IMR-90 (cell line): ENCODE measurements at regions not wholly inside any gene's neighbourhood (a gene's known extent, or its start where the extent isn't known, plus 50 kb on each side); places are given as distances from the start of the nearest gene placed in this dataset.

Experiments
- ATAC-seq: fragments of 200-7000 bp; cut with Tn5 transposase; 2 replicates; pipeline ENCODE4 v1.9.1; 2020; ENCODE audit warnings: low read depth, mild to moderate bottlenecking, moderate library complexity
- BruUV-seq: library from RNA; stranded (reverse); fragments of 400-500 nt; replicated peaks from 2 replicates; lab custom pipeline; 2021; lab: Mats Ljungman, UMichigan
- CTCF ChIA-PET: fragments of 300-600 bp; formaldehyde crosslinking; extraction: SDS; loops from one replicate; lab custom pipeline; 2021; ENCODE audit warnings: antibody characterized with exemption; lab: Yijun Ruan, JAX
- POLR2A ChIA-PET: fragments of 300-600 bp; sonication (Branson Sonifier 250); formaldehyde crosslinking; loops from one replicate; lab custom pipeline; 2022; ENCODE audit warnings: antibody characterized with exemption; ENCODE audit not compliant: unreplicated experiment; lab: Charles Lee
- DNase-seq: peaks from one replicate; pipeline ENCODE4 v3.0.0; 2013
- H2AFZ ChIP-seq: replicated peaks from 2 replicates; pipeline ENCODE3; 2013; ENCODE audit warnings: low read length, mild to moderate bottlenecking; ENCODE audit not compliant: poor library complexity
- H2AK5ac ChIP-seq: 2 replicates; pipeline ENCODE4 v1.6.1; 2013; ENCODE audit warnings: low read depth, low read length, inconsistent platforms
- H2AK9ac ChIP-seq: replicated peaks from 2 replicates; pipeline ENCODE3; 2013; ENCODE audit warnings: mild to moderate bottlenecking, low read depth, low read length, moderate library complexity; ENCODE audit not compliant: poor library complexity
- H2BK120ac ChIP-seq: 2 replicates; pipeline ENCODE4 v1.6.1; 2013; ENCODE audit warnings: low read depth, low read length, inconsistent platforms
- H2BK15ac ChIP-seq: 3 replicates; pipeline ENCODE4 v1.6.1; 2013; ENCODE audit warnings: low read depth, low read length, inconsistent platforms
- H2BK20ac ChIP-seq: 2 replicates; pipeline ENCODE4 v1.6.1; 2013; ENCODE audit warnings: low read depth, mild to moderate bottlenecking, inconsistent platforms, low read length, moderate library complexity
- H2BK5ac ChIP-seq: 2 replicates; pipeline ENCODE4 v1.6.1; 2013; ENCODE audit warnings: mild to moderate bottlenecking, low read depth, low read length, inconsistent platforms; ENCODE audit not compliant: poor library complexity, severe bottlenecking
- H3K14ac ChIP-seq: replicated peaks from 2 replicates; pipeline ENCODE4 v1.6.1; 2013; ENCODE audit warnings: low read depth, low read length, inconsistent platforms
- H3K18ac ChIP-seq: 2 replicates; pipeline ENCODE4 v1.6.1; 2013; ENCODE audit warnings: low read depth, low read length, control low read depth
- H3K23ac ChIP-seq: 2 replicates; pipeline ENCODE4 v1.6.1; 2013; ENCODE audit warnings: low read depth, low read length, inconsistent platforms
- H3K27ac ChIP-seq: 2 replicates; pipeline ENCODE4 v1.5.1; 2013; ENCODE audit warnings: mild to moderate bottlenecking, control low read depth, low read length; ENCODE audit not compliant: insufficient read depth
- H3K27me3 ChIP-seq: 2 replicates; pipeline ENCODE4 v1.6.1; 2013; ENCODE audit warnings: low read length; ENCODE audit not compliant: control insufficient read depth, insufficient read depth
- H3K36me3 ChIP-seq: 2 replicates; pipeline ENCODE4 v1.6.1; 2013; ENCODE audit warnings: low read length, mixed read lengths; ENCODE audit not compliant: control insufficient read depth, insufficient read depth
- H3K4ac ChIP-seq: 2 replicates; pipeline ENCODE4 v1.6.1; 2013; ENCODE audit warnings: low read depth, low read length, inconsistent platforms
- H3K4me1 ChIP-seq: 2 replicates; pipeline ENCODE4 v1.6.1; 2013; ENCODE audit warnings: low read length, mixed read lengths; ENCODE audit not compliant: control insufficient read depth, insufficient read depth
- H3K4me2 ChIP-seq: 2 replicates; pipeline ENCODE4 v1.6.1; 2013; ENCODE audit warnings: low read depth, mild to moderate bottlenecking, control low read depth, low read length, moderate library complexity
- H3K4me3 ChIP-seq: 2 replicates; pipeline ENCODE4 v1.5.1; 2013; ENCODE audit warnings: low read depth, mild to moderate bottlenecking, control low read depth, low read length, moderate library complexity; ENCODE audit not compliant: insufficient read depth
- H3K56ac ChIP-seq: 2 replicates; pipeline ENCODE4 v1.6.1; 2013; ENCODE audit warnings: low read length, inconsistent platforms; ENCODE audit not compliant: insufficient read depth; ENCODE audit errors: extremely low read depth
- H3K79me1 ChIP-seq, 2 experiments: 2 replicates each; pipeline ENCODE4 v1.6.1; 2013; ENCODE audit warnings: low read length in 2 of 2, inconsistent platforms in 1 of 2, low read depth in 1 of 2
- H3K9ac ChIP-seq: 2 replicates; pipeline ENCODE4 v1.6.1; 2013; ENCODE audit warnings: low read depth, low read length, control low read depth
- H3K9me1 ChIP-seq: 2 replicates; pipeline ENCODE4 v1.6.1; 2013; ENCODE audit warnings: low read length, inconsistent platforms; ENCODE audit not compliant: insufficient read depth
- H3K9me3 ChIP-seq: 2 replicates; pipeline ENCODE4 v1.6.1; 2013; ENCODE audit warnings: low read length; ENCODE audit not compliant: control insufficient read depth, insufficient read depth
- H4K20me1 ChIP-seq: 2 replicates; pipeline ENCODE4 v1.6.1; 2013; ENCODE audit warnings: low read length, inconsistent platforms; ENCODE audit not compliant: insufficient read depth
- H4K5ac ChIP-seq: 2 replicates; pipeline ENCODE4 v1.6.1; 2013; ENCODE audit warnings: mild to moderate bottlenecking, low read depth, low read length, control low read depth
- H4K8ac ChIP-seq, 2 experiments: 2 replicates each; pipeline ENCODE4 v1.6.1; 2013; ENCODE audit warnings: low read depth in 2 of 2, low read length in 2 of 2, control low read depth in 1 of 2, inconsistent platforms in 1 of 2
- H4K91ac ChIP-seq: 2 replicates; pipeline ENCODE4 v1.6.1; 2013; ENCODE audit warnings: low read depth, low read length, inconsistent platforms; ENCODE audit not compliant: insufficient read depth
- BHLHE40 ChIP-seq: fragments of 150-350 bp; IDR thresholded peaks from 2 replicates; pipeline ENCODE4 v1.6.1; 2016; ENCODE audit warnings: mild to moderate bottlenecking, low read depth, low read length
- CEBPB ChIP-seq: IDR thresholded peaks from 2 replicates; pipeline ENCODE4 v1.6.1; 2012; ENCODE audit warnings: low read depth, low read length, improper control_type of control experiment
- CHD1 ChIP-seq: IDR thresholded peaks from 2 replicates; pipeline ENCODE4 v1.6.1; 2012; ENCODE audit warnings: low read depth, low read length, improper control_type of control experiment
- CTCF ChIP-seq: conservative IDR thresholded peaks from 2 replicates; pipeline ENCODE4 v1.5.1; 2012; ENCODE audit warnings: mild to moderate bottlenecking, low read depth, low read length, improper control_type of control experiment
- ELK1 ChIP-seq: fragments of 150-350 bp; IDR thresholded peaks from 2 replicates; pipeline ENCODE4 v1.6.1; 2016; ENCODE audit warnings: low read depth, mild to moderate bottlenecking, low read length, moderate library complexity, borderline replicate concordance
- FOS ChIP-seq: fragments of 150-350 bp; IDR thresholded peaks from 2 replicates; pipeline ENCODE4 v1.6.1; 2016; ENCODE audit warnings: low read depth, low read length
- MAFK ChIP-seq: IDR thresholded peaks from 2 replicates; pipeline ENCODE4 v1.6.1; 2012; ENCODE audit warnings: low read depth, low read length, improper control_type of control experiment
- MAZ ChIP-seq: IDR thresholded peaks from 2 replicates; pipeline ENCODE4 v1.6.1; 2012; ENCODE audit warnings: low read depth, mild to moderate bottlenecking, low read length, improper control_type of control experiment, moderate library complexity, borderline replicate concordance
- MXI1 ChIP-seq: IDR thresholded peaks from 2 replicates; pipeline ENCODE4 v1.6.1; 2012; ENCODE audit warnings: low read depth, mild to moderate bottlenecking, low read length, moderate library complexity, borderline replicate concordance
- NFE2L2 ChIP-seq: fragments of 150-350 bp; IDR thresholded peaks from 2 replicates; pipeline ENCODE4 v1.6.1; 2016; ENCODE audit warnings: low read depth, mild to moderate bottlenecking, low read length
- POLR2A ChIP-seq: IDR thresholded peaks from 2 replicates; pipeline ENCODE4 v1.6.1; 2012; ENCODE audit warnings: mild to moderate bottlenecking, low read depth, low read length
- RAD21 ChIP-seq: IDR thresholded peaks from 2 replicates; pipeline ENCODE4 v1.6.1; 2012; ENCODE audit warnings: low read length, improper control_type of control experiment
- RCOR1 ChIP-seq: IDR thresholded peaks from 2 replicates; pipeline ENCODE4 v1.6.1; 2012; ENCODE audit warnings: mild to moderate bottlenecking, low read length, improper control_type of control experiment; ENCODE audit not compliant: insufficient replicate concordance
- RFX5 ChIP-seq: IDR thresholded peaks from 2 replicates; pipeline ENCODE4 v1.8.0; 2012; ENCODE audit warnings: low read depth, mild to moderate bottlenecking, low read length, moderate library complexity
- SMC3 ChIP-seq: fragments of 150-350 bp; IDR thresholded peaks from 2 replicates; pipeline ENCODE4 v1.6.1; 2016; ENCODE audit warnings: low read depth, mild to moderate bottlenecking, antibody characterized with exemption, low read length, moderate library complexity
- WGBS, 2 experiments: methylation state at CpG; one replicate each; pipeline versions ENCODE4 v1.1.5 to v1.1.7; 2013; ENCODE audit warnings: missing lambda C conversion rate in 2 of 2; ENCODE audit not compliant: insufficient read length in 1 of 2; ENCODE audit errors: extremely low coverage in 2 of 2; 5-methylcytosine and 5-hydroxymethylcytosine counted together
- dilution Hi-C: fragments of 300-500 bp; cut with HindIII; formaldehyde crosslinking; loops from one replicate; pipeline ENCODE4 v1.14.3; 2018; ENCODE audit warnings: low sequenced_read_pairs; ENCODE audit not compliant: unreplicated experiment
- in situ Hi-C: fragments of 300-500 bp; cut with MboI; formaldehyde crosslinking; loops from 3 replicates; pipeline ENCODE4 v1.14.3; 2019; ENCODE audit warnings: low sequenced_read_pairs, inconsistent platforms, mixed read lengths
- intact Hi-C: fragments of 100-400 bp; cut with micrococcal nuclease; formaldehyde crosslinking; loops from 2 replicates; pipeline ENCODE4 v1.10.0; 2022
- TF ChIP-seq, protein P1 (sequence below): fragments of 150-350 bp; IDR thresholded peaks from 2 replicates; pipeline ENCODE4 v1.6.1; 2017; ENCODE audit warnings: mild to moderate bottlenecking, antibody characterized with exemption, low read length, low read depth

- Histone ChIP-seq H3K79me1 (peaks cover 3 to 58% of the 10 kb centered on the region in 2 experiments; a peak in 2 of 4 replicates), H2AK9ac (no peak overlapping the region), H3K27me3 (no peaks in the 10 kb centered on the region), H2BK20ac (no peak overlapping the region), H4K8ac (peak overlapping the region in 1 of 2 experiments; percentile 34; a peak in 1 of 4 replicates), H3K18ac (no peak overlapping the region; the same call in 1 of the 2 replicates), H2BK120ac (0 out of 2 replicates have a peak overlapping the region, but pooled peaks have one; percentile 17), H2AFZ (no peak overlapping the region), H2BK5ac (no peak overlapping the region), H3K4me3 (no peak overlapping the region), H3K23ac (peak overlapping the region; percentile 68; the same call in 1 of the 2 replicates), H3K36me3 (peaks cover 10% of the 10 kb centered on the region), H2BK15ac (no peak overlapping the region), H3K4ac (peak overlapping the region; percentile 31; the same call in 1 of the 2 replicates), H4K91ac (no peak overlapping the region), H3K4me2 (no peak overlapping the region), H3K9me1 (peaks cover 30% of the 10 kb centered on the region), H3K56ac (no peak overlapping the region), H3K27ac (peak overlapping the region; percentile 32; the same call in 1 of the 2 replicates), H3K9ac (no peak overlapping the region), H4K5ac (no peak overlapping the region), H3K14ac (peak overlapping the region; percentile 8; the same call in 1 of the 2 replicates), H3K4me1 (peaks cover 26% of the 10 kb centered on the region), H3K9me3 (no peaks in the 10 kb centered on the region), H2AK5ac (peak overlapping the region; percentile 63), H4K20me1 (peaks cover 32% of the 10 kb centered on the region; the same call in 1 of the 2 replicates)
- dilution Hi-C loops (no loop called here), in situ Hi-C loops (no loop called here), intact Hi-C loops (no loop called here)
- DNase-seq, result no peak
- BruUV-seq, result no TSS peak
- ChIA-PET CTCF (no interaction called here), POLR2A (interaction anchor here (0.5 kb wide), 1 partner anchor 143 kb away, joined by 17 read pairs; no protein-coding TSS in a partner anchor)
- 90% methylated on average over 2 of the region's 5 CpGs; no CpG with 5 or more reads in 1 of the 2 experiments for WGBS, 2 experiments
- TF ChIP-seq NFE2L2 (no peak), CHD1 (no peak), CTCF (no peak), MXI1 (no peak), FOS (no peak), SMC3 (no peak), RCOR1 (no peak), ELK1 (no peak), RAD21 (no peak), RFX5 (no peak), MAZ (no peak), BHLHE40 (no peak), MAFK (no peak), POLR2A (no peak), CEBPB (no peak)
- TF ChIP-seq, protein P1, sequence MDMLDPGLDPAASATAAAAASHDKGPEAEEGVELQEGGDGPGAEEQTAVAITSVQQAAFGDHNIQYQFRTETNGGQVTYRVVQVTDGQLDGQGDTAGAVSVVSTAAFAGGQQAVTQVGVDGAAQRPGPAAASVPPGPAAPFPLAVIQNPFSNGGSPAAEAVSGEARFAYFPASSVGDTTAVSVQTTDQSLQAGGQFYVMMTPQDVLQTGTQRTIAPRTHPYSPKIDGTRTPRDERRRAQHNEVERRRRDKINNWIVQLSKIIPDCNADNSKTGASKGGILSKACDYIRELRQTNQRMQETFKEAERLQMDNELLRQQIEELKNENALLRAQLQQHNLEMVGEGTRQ, result no peak
- no peak for ATAC-seq
Observed at GRCh38 chr7:130927062-130927461, 193.1 kb upstream of the KLF14 start.
